A549 (cell line): ENCODE measurements at regions not wholly inside any gene's neighbourhood (a gene's known extent, or its start where the extent isn't known, plus 50 kb on each side); places are given as distances from the start of the nearest gene placed in this dataset.
A peak's percentile ranks its signal among the peaks of the same experiment; 100 is the strongest.
"Not testable (repeated sequence)": the region's sequence is repeated elsewhere in the genome, so short reads cannot be mapped to it uniquely, and the experiment has no call there.

Experiments used
- ATAC-seq, 2 experiments: fragments of 200-7000 bp in 1 of 2; fragments of >200 bp in 1 of 2; cut with Nextera tagmentation in 1 of 2; cut with Tn5 transposase in 1 of 2; 3 replicates each; pipeline versions ENCODE4 v1.8.0 to v1.9.1; 2018 to 2020; ENCODE audit warnings: mild to moderate bottlenecking in 1 of 2, moderate library complexity in 1 of 2
- CTCF ChIA-PET: fragments of 300-600 bp; sonication (Branson Sonifier 250); formaldehyde crosslinking; extraction: SDS; loops from one replicate; lab custom pipeline; 2021; ENCODE audit warnings: antibody characterized with exemption, inconsistent platforms; lab: Yijun Ruan, JAX
- POLR2A ChIA-PET: fragments of 350-600 bp; formaldehyde crosslinking; extraction: SDS; loops from one replicate; lab custom pipeline; 2021; ENCODE audit warnings: antibody characterized with exemption, inconsistent platforms; lab: Yijun Ruan, JAX
- DNase-seq, 2 experiments: peaks; one replicate each; pipeline versions ENCODE4 v3.0.0 to v3.0.0-alpha.2; 2011 to 2016; ENCODE audit warnings: low read depth in 1 of 2, low spot score in 1 of 2
- FAIRE-seq: peaks from 2 replicates; lab custom pipeline; 2011; peaks lifted over from hg19 to GRCh38; lab: Jason Lieb, UNC
- H3K27ac ChIP-seq, 2 experiments: fragments of >200 bp; sonication (Bioruptor Twin); formaldehyde crosslinking; 3 replicates each; pipeline ENCODE4 v1.5.1; 2016 to 2017
- H3K4me1 ChIP-seq: fragments of >200 bp; sonication (Bioruptor Twin); formaldehyde crosslinking; 3 replicates; pipeline ENCODE4 v1.6.1; 2016
- H3K4me2 ChIP-seq: fragments of >200 bp; sonication (Bioruptor Twin); formaldehyde crosslinking; 3 replicates; pipeline ENCODE4 v1.6.1; 2016
- H3K4me3 ChIP-seq: fragments of >200 bp; sonication (Bioruptor Twin); formaldehyde crosslinking; 3 replicates; pipeline ENCODE4 v1.5.1; 2016
- H3K9me3 ChIP-seq: fragments of >200 bp; sonication (Bioruptor Twin); formaldehyde crosslinking; 3 replicates; pipeline ENCODE4 v1.6.1; 2016
- BHLHE40 ChIP-seq: IDR thresholded peaks from 2 replicates; pipeline ENCODE4 v1.6.1; 2012; ENCODE audit warnings: low read depth, low read length, inconsistent platforms
- CBX2 ChIP-seq: fragments of 200-600 bp; sonication (generic); IDR thresholded peaks from 2 replicates; pipeline ENCODE4 v1.6.1; 2016; ENCODE audit warnings: low read depth, mild to moderate bottlenecking, borderline replicate concordance
- CBX8 ChIP-seq: fragments of 200-600 bp; sonication (generic); IDR thresholded peaks from 2 replicates; pipeline ENCODE4 v1.6.1; 2016
- CEBPB ChIP-seq, 2 experiments: fragments of >200 bp in 1 of 2; sonication (Bioruptor Twin) in 1 of 2; formaldehyde crosslinking in 1 of 2; IDR thresholded peaks; 2 replicates each; pipeline ENCODE4 v1.6.1; 2012 to 2016
- CHD4 ChIP-seq: fragments of 200-600 bp; sonication (generic); IDR thresholded peaks from 2 replicates; pipeline ENCODE4 v1.6.1; 2016; ENCODE audit warnings: antibody characterized with exemption, mild to moderate bottlenecking, borderline replicate concordance
- EHMT2 ChIP-seq: fragments of 200-600 bp; sonication (generic); IDR thresholded peaks from 2 replicates; pipeline ENCODE4 v1.6.1; 2016; ENCODE audit warnings: antibody characterized with exemption, low read depth, mild to moderate bottlenecking, moderate library complexity
- EP300 ChIP-seq, 2 experiments: fragments of >200 bp; sonication (Bioruptor Twin); formaldehyde crosslinking; IDR thresholded peaks; 2 replicates in 1 of 2; 3 replicates in 1 of 2; pipeline ENCODE4 v1.6.1; 2016 to 2017
- ESRRA ChIP-seq: fragments of 150-350 bp; IDR thresholded peaks from 2 replicates; pipeline ENCODE4 v1.6.1; 2014; ENCODE audit warnings: mild to moderate bottlenecking, low read length, borderline replicate concordance
- FOSL2 ChIP-seq, 2 experiments: fragments of 450-650 bp in 1 of 2; fragments of >200 bp in 1 of 2; sonication (Bioruptor Twin) in 1 of 2; formaldehyde crosslinking; IDR thresholded peaks; 2 replicates each; pipeline versions ENCODE4 v1.5.0 to v1.6.1; 2016 to 2020; ENCODE audit warnings: mild to moderate bottlenecking in 1 of 2, moderate library complexity in 1 of 2
- FOXS1 ChIP-seq: fragments of 250-450 bp; sonication (Bioruptor Pico); IDR thresholded peaks from 2 replicates; pipeline ENCODE4 v1.5.0; 2020; ENCODE audit warnings: mild to moderate bottlenecking, moderate library complexity
- HDAC2 ChIP-seq: fragments of 200-600 bp; sonication (generic); IDR thresholded peaks from 2 replicates; pipeline ENCODE4 v1.6.1; 2016
- HOXB5 ChIP-seq: fragments of 250-450 bp; sonication (Bioruptor Pico); IDR thresholded peaks from 2 replicates; pipeline ENCODE4 v1.5.0; 2020; ENCODE audit warnings: mild to moderate bottlenecking, moderate library complexity
- JUN ChIP-seq, 2 experiments: fragments of >200 bp; sonication (Bioruptor Twin); formaldehyde crosslinking; IDR thresholded peaks; 2 replicates in 1 of 2; 3 replicates in 1 of 2; pipeline ENCODE4 v1.6.1; 2016 to 2017
- JUNB ChIP-seq: fragments of >200 bp; sonication (Bioruptor Twin); formaldehyde crosslinking; IDR thresholded peaks from 2 replicates; pipeline ENCODE4 v1.6.1; 2016
- KDM1A ChIP-seq: fragments of 200-600 bp; sonication (generic); IDR thresholded peaks from 2 replicates; pipeline ENCODE4 v1.6.1; 2016; ENCODE audit warnings: low read depth, mild to moderate bottlenecking
- KDM5A ChIP-seq: fragments of 200-600 bp; sonication (generic); IDR thresholded peaks from 2 replicates; pipeline ENCODE4 v1.6.1; 2016; ENCODE audit warnings: antibody characterized with exemption, mild to moderate bottlenecking
- MAFK ChIP-seq: fragments of 450-650 bp; IDR thresholded peaks from 2 replicates; pipeline ENCODE4 v1.6.1; 2014; ENCODE audit not compliant: partially characterized antibody
- MYC ChIP-seq: IDR thresholded peaks from 2 replicates; pipeline ENCODE4 v1.6.1; 2012; ENCODE audit warnings: mild to moderate bottlenecking, inconsistent platforms, low read length, improper control_type of control experiment, borderline replicate concordance
- NR3C1 ChIP-seq: fragments of >200 bp; sonication (Bioruptor Twin); formaldehyde crosslinking; IDR thresholded peaks from 3 replicates; pipeline ENCODE4 v1.6.1; 2017
- PHF8 ChIP-seq: fragments of 200-600 bp; sonication (generic); IDR thresholded peaks from 2 replicates; pipeline ENCODE4 v1.6.1; 2016; ENCODE audit warnings: low read depth, mild to moderate bottlenecking, antibody characterized with exemption, moderate library complexity, borderline replicate concordance
- POLR2A ChIP-seq: IDR thresholded peaks from 2 replicates; pipeline ENCODE4 v1.6.1; 2012; ENCODE audit warnings: mild to moderate bottlenecking, low read length
- POLR2AphosphoS2 ChIP-seq: conservative IDR thresholded peaks from 2 replicates; pipeline ENCODE4 v1.6.1; 2012; ENCODE audit warnings: low read length, improper control_type of control experiment, inconsistent platforms
- RAD21 ChIP-seq, 2 experiments: fragments of >200 bp in 1 of 2; sonication (Bioruptor Twin) in 1 of 2; formaldehyde crosslinking in 1 of 2; IDR thresholded peaks in 1 of 2; conservative IDR thresholded peaks in 1 of 2; 2 replicates in 1 of 2; 3 replicates in 1 of 2; pipeline ENCODE4 v1.6.1; 2012 to 2018; ENCODE audit warnings: inconsistent platforms in 1 of 2
- RCOR1 ChIP-seq: fragments of 150-350 bp; IDR thresholded peaks from 2 replicates; pipeline ENCODE4 v1.6.1; 2014; ENCODE audit warnings: antibody characterized with exemption, low read length, low read depth
- RFX5 ChIP-seq: fragments of 450-650 bp; IDR thresholded peaks from 2 replicates; pipeline ENCODE4 v1.7.1; 2014; ENCODE audit warnings: antibody characterized with exemption, mild to moderate bottlenecking, moderate library complexity
- SMC3 ChIP-seq: fragments of >200 bp; sonication (Bioruptor Twin); formaldehyde crosslinking; IDR thresholded peaks from 3 replicates; pipeline ENCODE4 v1.6.1; 2018; ENCODE audit warnings: inconsistent platforms
- SREBF2 ChIP-seq: fragments of 450-650 bp; IDR thresholded peaks from 2 replicates; pipeline ENCODE4 v1.6.1; 2014; ENCODE audit warnings: mild to moderate bottlenecking, moderate library complexity
- TFCP2L1 ChIP-seq: fragments of 250-450 bp; sonication (Bioruptor Pico); IDR thresholded peaks from 2 replicates; pipeline ENCODE4 v1.5.0; 2021; ENCODE audit warnings: mild to moderate bottlenecking
- WGBS: methylation state at CpG from one replicate; pipeline ENCODE4 v1.1.6; 2017; ENCODE audit errors: missing lambda C conversion rate; 5-methylcytosine and 5-hydroxymethylcytosine counted together
- TF ChIP-seq, protein P1 (sequence below): fragments of >200 bp; sonication (Bioruptor Twin); formaldehyde crosslinking; IDR thresholded peaks from 3 replicates; pipeline ENCODE4 v1.6.1; 2016
- TF ChIP-seq, protein P2 (sequence below): fragments of >200 bp; sonication (Bioruptor Twin); formaldehyde crosslinking; IDR thresholded peaks from 3 replicates; pipeline ENCODE4 v1.5.1; 2016
- TF ChIP-seq, protein P3 (sequence below): IDR thresholded peaks from 2 replicates; pipeline ENCODE4 v1.6.1; 2012
- TF ChIP-seq, protein P4 (sequence below): fragments of 450-650 bp; IDR thresholded peaks from 2 replicates; pipeline ENCODE4 v1.6.1; 2014; ENCODE audit warnings: antibody characterized with exemption
- TF ChIP-seq, protein P5 (sequence below): fragments of 250-450 bp; sonication (Bioruptor Pico); IDR thresholded peaks from 2 replicates; pipeline ENCODE4 v1.5.0; 2020; ENCODE audit warnings: low read depth, mild to moderate bottlenecking, moderate library complexity

DNA sequence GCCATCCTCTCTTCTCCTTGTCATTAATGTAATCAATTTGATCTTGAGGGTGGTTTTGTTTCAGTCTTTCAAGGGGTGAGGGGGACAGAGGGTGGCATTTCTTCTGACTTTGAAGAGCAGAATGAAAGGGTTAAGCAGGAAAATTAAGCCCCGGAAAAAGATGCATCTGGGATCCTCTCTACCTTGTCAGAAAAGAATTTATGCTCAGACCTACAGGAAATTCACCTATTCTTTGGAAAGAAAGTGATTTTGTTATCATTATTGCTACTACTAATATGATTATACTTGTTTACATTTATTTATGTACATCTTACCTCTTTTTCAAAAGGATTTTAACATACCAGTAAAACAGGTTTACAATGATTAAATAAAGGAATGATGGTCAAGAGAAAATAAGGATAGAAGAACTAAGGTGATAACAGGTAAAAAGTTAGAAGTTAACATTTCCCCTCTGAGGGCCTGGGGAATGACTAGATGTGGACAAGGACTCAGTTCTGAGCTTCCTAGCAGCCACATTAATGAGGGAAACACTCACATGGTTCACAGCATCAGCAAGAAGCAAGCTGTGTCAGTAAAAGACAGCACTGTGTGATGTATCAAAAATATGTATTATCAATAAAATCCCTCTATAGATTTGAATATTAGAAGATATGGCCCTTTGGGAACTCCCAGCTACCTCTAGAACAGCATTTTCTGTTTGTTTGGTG lies 151.4 kb downstream of the MYCN start:
- peaks cover 2% of the 10 kb centered on the region for H3K4me1 ChIP-seq
- H3K4me2 ChIP-seq = no peak overlapping the region
- H3K9me3 ChIP-seq = no peaks in the 10 kb centered on the region
- CTCF ChIA-PET = interaction anchor here (0.6 kb wide), 2 partner anchors 8 to 69 kb away, joined by 3 to 6 read pairs; no protein-coding TSS in a partner anchor
- FAIRE-seq (peak; percentile 68), DNase-seq (no peak), ATAC-seq (no peak)
- no peak overlapping the region for H3K4me3 ChIP-seq
- POLR2A ChIA-PET = no interaction called here
- no peak overlapping the region for H3K27ac ChIP-seq
- no peak for TF ChIP-seq NR3C1
- TF ChIP-seq CBX8 = no peak
- TF ChIP-seq SREBF2 = no peak
- TF ChIP-seq KDM1A = no peak
- no peak for TF ChIP-seq TFCP2L1 (CRISPR knock-in tag)
- TF ChIP-seq HDAC2 = no peak
- no peak for TF ChIP-seq JUN (IDR thresholded peaks at IDR 0.05)
- no peak for TF ChIP-seq RCOR1
- TF ChIP-seq CHD4 = no peak
- TF ChIP-seq POLR2A = no peak
- TF ChIP-seq MAFK = no peak
- TF ChIP-seq, protein P1, sequence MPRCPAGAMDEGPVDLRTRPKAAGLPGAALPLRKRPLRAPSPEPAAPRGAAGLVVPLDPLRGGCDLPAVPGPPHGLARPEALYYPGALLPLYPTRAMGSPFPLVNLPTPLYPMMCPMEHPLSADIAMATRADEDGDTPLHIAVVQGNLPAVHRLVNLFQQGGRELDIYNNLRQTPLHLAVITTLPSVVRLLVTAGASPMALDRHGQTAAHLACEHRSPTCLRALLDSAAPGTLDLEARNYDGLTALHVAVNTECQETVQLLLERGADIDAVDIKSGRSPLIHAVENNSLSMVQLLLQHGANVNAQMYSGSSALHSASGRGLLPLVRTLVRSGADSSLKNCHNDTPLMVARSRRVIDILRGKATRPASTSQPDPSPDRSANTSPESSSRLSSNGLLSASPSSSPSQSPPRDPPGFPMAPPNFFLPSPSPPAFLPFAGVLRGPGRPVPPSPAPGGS = no peak
- TF ChIP-seq BHLHE40 = no peak
- TF ChIP-seq MYC = no peak
- TF ChIP-seq, protein P2, sequence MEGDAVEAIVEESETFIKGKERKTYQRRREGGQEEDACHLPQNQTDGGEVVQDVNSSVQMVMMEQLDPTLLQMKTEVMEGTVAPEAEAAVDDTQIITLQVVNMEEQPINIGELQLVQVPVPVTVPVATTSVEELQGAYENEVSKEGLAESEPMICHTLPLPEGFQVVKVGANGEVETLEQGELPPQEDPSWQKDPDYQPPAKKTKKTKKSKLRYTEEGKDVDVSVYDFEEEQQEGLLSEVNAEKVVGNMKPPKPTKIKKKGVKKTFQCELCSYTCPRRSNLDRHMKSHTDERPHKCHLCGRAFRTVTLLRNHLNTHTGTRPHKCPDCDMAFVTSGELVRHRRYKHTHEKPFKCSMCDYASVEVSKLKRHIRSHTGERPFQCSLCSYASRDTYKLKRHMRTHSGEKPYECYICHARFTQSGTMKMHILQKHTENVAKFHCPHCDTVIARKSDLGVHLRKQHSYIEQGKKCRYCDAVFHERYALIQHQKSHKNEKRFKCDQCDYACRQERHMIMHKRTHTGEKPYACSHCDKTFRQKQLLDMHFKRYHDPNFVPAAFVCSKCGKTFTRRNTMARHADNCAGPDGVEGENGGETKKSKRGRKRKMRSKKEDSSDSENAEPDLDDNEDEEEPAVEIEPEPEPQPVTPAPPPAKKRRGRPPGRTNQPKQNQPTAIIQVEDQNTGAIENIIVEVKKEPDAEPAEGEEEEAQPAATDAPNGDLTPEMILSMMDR = no peak
- TF ChIP-seq KDM5A = no peak
- no peak for TF ChIP-seq CBX2
- no peak for TF ChIP-seq FOSL2 (IDR thresholded peaks at IDR 0.05)
- TF ChIP-seq FOSL2 (CRISPR knock-in tag; IDR thresholded peaks at IDR 0.05) = no peak
- no peak for TF ChIP-seq EHMT2
- WGBS = 42% methylated on average over 1 of the region's 1 CpG

DNA sequence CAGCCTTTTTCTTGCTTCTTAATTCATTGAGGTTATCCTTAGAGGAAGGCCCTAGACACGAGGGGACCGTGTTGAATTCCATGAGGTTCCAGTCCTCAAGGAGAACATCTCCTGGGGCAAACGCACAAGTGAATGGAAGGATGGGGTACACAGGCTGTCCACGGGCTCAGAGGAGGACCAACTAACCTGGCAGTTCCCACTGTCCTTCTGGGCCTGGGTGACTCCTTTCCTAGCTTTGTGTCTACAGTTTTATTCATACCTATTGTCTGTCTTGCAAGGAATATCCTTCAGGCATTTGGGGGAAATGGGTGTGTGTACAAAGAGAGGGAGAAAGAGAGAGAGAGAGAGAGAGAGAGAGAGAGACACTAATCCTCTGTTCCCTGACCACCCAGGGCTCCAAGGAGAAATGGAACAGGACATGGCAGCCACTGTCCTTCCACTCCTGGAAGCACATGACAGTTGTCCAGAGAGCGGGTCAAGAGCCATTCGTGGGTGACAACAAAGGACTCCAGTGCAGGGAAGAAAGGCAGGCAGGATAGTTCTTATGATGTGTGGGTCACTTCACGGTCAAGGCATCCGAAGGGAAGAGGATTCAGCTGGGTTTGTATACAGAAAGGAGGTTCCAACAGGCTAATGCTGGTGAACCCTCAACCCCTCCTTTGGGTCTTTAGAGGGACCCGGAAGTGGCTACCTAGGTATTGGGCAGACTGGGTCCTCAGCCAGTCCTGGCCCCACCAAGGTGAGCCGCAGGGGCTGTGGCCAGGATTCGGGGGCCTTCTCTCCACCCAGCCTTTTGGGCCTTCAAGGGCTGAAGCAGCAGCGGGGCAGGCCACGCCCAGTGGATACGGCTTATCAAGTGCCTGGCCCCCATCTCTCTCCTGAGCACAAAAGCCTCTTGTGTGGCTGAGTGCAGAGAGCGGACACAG lies 150.6 kb downstream of the MYCN start:
- ATAC-seq = no peak
- 48% methylated on average over 15 of the region's 15 CpGs for WGBS
- POLR2A ChIA-PET = no interaction called here

DNA sequence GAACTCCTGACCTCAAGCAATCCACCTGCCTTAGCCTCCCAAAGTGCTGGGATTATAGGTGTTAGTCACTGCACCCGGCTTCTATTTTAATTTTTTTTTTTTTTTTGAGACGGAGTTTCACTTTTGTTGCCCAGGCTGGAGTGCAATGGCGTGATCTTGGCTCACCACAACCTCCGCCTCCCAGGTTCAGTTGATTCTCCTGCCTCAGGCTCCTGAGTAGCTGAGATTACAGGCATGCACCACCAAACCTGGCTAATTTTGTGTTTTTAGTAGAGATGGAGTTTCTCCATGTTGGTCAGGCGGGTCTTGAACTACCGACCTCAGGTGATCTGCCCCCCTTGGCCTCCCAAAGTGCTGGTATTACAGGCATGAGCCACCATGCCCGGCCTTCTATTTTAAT lies 149.1 kb downstream of the MYCN start:
- H3K9me3 ChIP-seq, H3K4me3 ChIP-seq, POLR2A ChIA-PET, DNase-seq, FAIRE-seq, H3K4me2 ChIP-seq, H3K27ac ChIP-seq, H3K4me1 ChIP-seq, ATAC-seq: not testable (repeated sequence)
- WGBS = 49% methylated on average over 7 of the region's 7 CpGs
- CTCF ChIA-PET = interaction anchor here (0.6 kb wide), 1 partner anchor 274 kb away, joined by 4 read pairs; no protein-coding TSS in a partner anchor

More for the DNA sequence above, 150.6 kb downstream of the MYCN start:
- H3K4me2 ChIP-seq = no peak overlapping the region
- H3K9me3 ChIP-seq = no peaks in the 10 kb centered on the region
- no peak for FAIRE-seq
- H3K4me1 ChIP-seq = no peaks in the 10 kb centered on the region
- TF ChIP-seq FOXS1 (CRISPR knock-in tag) (no peak), HOXB5 (CRISPR knock-in tag) (no peak), POLR2A (no peak), JUNB (no peak), POLR2AphosphoS2 (no peak), EP300 (IDR thresholded peaks at IDR 0.05) (no peak), EHMT2 (no peak), CEBPB (IDR thresholded peaks at IDR 0.05) (no peak), ESRRA (no peak), RCOR1 (no peak), RAD21 (conservative IDR thresholded peaks at IDR 0.05 in 1 of 2, IDR thresholded peaks at IDR 0.05 in 1 of 2) (no peak), SMC3 (no peak), PHF8 (no peak), RFX5 (no peak), KDM1A (no peak), BHLHE40 (no peak)
- TF ChIP-seq, protein P3, sequence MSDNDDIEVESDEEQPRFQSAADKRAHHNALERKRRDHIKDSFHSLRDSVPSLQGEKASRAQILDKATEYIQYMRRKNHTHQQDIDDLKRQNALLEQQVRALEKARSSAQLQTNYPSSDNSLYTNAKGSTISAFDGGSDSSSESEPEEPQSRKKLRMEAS = no peak
- TF ChIP-seq, protein P4, sequence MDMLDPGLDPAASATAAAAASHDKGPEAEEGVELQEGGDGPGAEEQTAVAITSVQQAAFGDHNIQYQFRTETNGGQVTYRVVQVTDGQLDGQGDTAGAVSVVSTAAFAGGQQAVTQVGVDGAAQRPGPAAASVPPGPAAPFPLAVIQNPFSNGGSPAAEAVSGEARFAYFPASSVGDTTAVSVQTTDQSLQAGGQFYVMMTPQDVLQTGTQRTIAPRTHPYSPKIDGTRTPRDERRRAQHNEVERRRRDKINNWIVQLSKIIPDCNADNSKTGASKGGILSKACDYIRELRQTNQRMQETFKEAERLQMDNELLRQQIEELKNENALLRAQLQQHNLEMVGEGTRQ = no peak
- TF ChIP-seq, protein P5, sequence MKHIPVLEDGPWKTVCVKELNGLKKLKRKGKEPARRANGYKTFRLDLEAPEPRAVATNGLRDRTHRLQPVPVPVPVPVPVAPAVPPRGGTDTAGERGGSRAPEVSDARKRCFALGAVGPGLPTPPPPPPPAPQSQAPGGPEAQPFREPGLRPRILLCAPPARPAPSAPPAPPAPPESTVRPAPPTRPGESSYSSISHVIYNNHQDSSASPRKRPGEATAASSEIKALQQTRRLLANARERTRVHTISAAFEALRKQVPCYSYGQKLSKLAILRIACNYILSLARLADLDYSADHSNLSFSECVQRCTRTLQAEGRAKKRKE (CRISPR knock-in tag) = no peak
- TF ChIP-seq, all 56 proteins: peak for 0
- DNase-seq = no peak
- H3K27ac ChIP-seq = no peak overlapping the region
- CTCF ChIA-PET = no interaction called here
- no peak overlapping the region for H3K4me3 ChIP-seq
